Endothelial cell of umbilical vein (primary cell): ENCODE measurements at regions not wholly inside any gene's neighbourhood (a gene's known extent, or its start where the extent isn't known, plus 50 kb on each side); places are given as distances from the start of the nearest gene placed in this dataset.

ENCODE experiments used
- EZH2 ChIP-seq: IDR thresholded peaks from 2 replicates; pipeline ENCODE4 v1.6.1; 2012; ENCODE audit warnings: borderline replicate concordance, low read depth, mild to moderate bottlenecking, moderate library complexity, low read length, inconsistent platforms; ENCODE audit not compliant: severe bottlenecking
- FOS ChIP-seq: IDR thresholded peaks from 2 replicates; pipeline ENCODE4 v1.6.1; 2011; ENCODE audit warnings: mild to moderate bottlenecking, low read length, moderate library complexity, borderline replicate concordance; ENCODE audit not compliant: insufficient read depth
- GATA2 ChIP-seq: IDR thresholded peaks from 2 replicates; pipeline ENCODE4 v1.7.0; 2011; ENCODE audit warnings: low read depth, mild to moderate bottlenecking, moderate library complexity, mixed read lengths, low read length; ENCODE audit not compliant: insufficient read length, insufficient read depth
- MYC ChIP-seq: IDR thresholded peaks from one replicate; pipeline ENCODE4 v1.6.1; 2011; ENCODE audit warnings: mild to moderate bottlenecking, low read depth, low read length
- POLR2A ChIP-seq: IDR thresholded peaks from 2 replicates; pipeline ENCODE4 v1.6.1; 2012; ENCODE audit warnings: low read depth, mild to moderate bottlenecking, control low read depth, low read length
- POLR2AphosphoS5 ChIP-seq: IDR thresholded peaks from 2 replicates; pipeline ENCODE4 v1.6.1; 2012; ENCODE audit warnings: low read depth, mild to moderate bottlenecking, control low read depth, low read length, moderate library complexity; ENCODE audit not compliant: insufficient read depth
- TF ChIP-seq, protein P1 (sequence below), 2 donors: IDR thresholded peaks; 1 replicate in 1 of 2; 2 replicates in 1 of 2; pipeline ENCODE4 v1.5.1; 2011; ENCODE audit warnings: low read length in 2 of 2, mild to moderate bottlenecking in 2 of 2, moderate library complexity in 2 of 2, control low read depth in 1 of 2, inconsistent platforms in 1 of 2, low read depth in 1 of 2; ENCODE audit not compliant: insufficient read depth in 1 of 2; ENCODE audit errors: extremely low read depth in 1 of 2
- TF ChIP-seq, protein P2 (sequence below): IDR thresholded peaks from 2 replicates; pipeline ENCODE4 v1.6.1; 2011; ENCODE audit not compliant: insufficient read depth, insufficient read length

DNA sequence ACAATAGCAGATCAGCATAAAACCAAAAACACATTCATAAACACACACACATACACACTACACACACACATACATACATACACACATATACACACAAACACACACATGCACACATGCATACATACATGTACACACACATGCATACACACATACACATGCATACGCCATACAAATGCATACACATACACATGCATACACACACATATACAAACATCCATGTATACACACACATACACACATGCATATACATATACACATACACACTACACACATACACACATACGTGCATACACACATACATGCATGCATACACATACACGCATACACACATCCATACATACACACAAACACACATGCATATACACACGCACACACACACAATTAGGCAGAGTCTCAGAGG is 490.1 kb downstream of the TNS1 start:
- TF ChIP-seq, protein P1, sequence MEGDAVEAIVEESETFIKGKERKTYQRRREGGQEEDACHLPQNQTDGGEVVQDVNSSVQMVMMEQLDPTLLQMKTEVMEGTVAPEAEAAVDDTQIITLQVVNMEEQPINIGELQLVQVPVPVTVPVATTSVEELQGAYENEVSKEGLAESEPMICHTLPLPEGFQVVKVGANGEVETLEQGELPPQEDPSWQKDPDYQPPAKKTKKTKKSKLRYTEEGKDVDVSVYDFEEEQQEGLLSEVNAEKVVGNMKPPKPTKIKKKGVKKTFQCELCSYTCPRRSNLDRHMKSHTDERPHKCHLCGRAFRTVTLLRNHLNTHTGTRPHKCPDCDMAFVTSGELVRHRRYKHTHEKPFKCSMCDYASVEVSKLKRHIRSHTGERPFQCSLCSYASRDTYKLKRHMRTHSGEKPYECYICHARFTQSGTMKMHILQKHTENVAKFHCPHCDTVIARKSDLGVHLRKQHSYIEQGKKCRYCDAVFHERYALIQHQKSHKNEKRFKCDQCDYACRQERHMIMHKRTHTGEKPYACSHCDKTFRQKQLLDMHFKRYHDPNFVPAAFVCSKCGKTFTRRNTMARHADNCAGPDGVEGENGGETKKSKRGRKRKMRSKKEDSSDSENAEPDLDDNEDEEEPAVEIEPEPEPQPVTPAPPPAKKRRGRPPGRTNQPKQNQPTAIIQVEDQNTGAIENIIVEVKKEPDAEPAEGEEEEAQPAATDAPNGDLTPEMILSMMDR (IDR thresholded peaks at IDR 0.05; ENCODE audit: extremely low read depth in 1 of 2, insufficient read depth in 1 of 2, low read depth in 1 of 2, low read length in 2 of 2), result no peak
- TF ChIP-seq POLR2AphosphoS5 (no peak), POLR2A (no peak), FOS (no peak), MYC (no peak), EZH2 (no peak), GATA2 (no peak)
- TF ChIP-seq, protein P2, sequence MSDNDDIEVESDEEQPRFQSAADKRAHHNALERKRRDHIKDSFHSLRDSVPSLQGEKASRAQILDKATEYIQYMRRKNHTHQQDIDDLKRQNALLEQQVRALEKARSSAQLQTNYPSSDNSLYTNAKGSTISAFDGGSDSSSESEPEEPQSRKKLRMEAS, result no peak
